GM10266 (cell line): ENCODE measurements at regions not wholly inside any gene's neighbourhood (a gene's known extent, or its start where the extent isn't known, plus 50 kb on each side); places are given as distances from the start of the nearest gene placed in this dataset.

Experiments used
- DNase-seq: peaks from one replicate; pipeline ENCODE4 v3.0.0; 2012; ENCODE audit errors: extremely low spot score
- CTCF ChIP-seq: IDR thresholded peaks from 2 replicates; pipeline ENCODE4 v1.5.1; 2012; ENCODE audit warnings: mild to moderate bottlenecking, low read depth; ENCODE audit not compliant: control insufficient read depth, insufficient read depth; ENCODE audit errors: missing control alignments

DNA sequence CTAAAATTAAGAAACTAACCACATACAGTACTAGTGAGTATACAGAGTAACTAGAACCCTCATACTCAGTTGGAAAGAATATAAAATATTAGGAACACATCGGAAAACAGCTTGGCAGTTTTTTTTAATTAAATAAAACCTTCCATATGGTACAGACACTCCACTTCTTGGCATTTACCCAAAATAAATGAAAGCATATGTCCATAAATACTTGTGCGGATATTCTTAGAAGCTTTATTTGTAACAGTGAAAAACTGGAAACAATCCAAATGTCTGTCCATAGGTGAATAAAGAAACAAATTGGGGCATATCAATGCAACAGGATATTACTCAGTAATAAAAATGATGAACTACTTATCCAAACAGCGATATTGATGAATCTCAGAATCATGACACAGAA, 410.0 kb downstream of the HTR7 start:
- TF ChIP-seq CTCF: no peak
- DNase-seq: no peak

GRCh38 chr10:90450797-90451196, 407.0 kb downstream of the HTR7 start:
- no peak for TF ChIP-seq CTCF
- DNase-seq: no peak

DNA sequence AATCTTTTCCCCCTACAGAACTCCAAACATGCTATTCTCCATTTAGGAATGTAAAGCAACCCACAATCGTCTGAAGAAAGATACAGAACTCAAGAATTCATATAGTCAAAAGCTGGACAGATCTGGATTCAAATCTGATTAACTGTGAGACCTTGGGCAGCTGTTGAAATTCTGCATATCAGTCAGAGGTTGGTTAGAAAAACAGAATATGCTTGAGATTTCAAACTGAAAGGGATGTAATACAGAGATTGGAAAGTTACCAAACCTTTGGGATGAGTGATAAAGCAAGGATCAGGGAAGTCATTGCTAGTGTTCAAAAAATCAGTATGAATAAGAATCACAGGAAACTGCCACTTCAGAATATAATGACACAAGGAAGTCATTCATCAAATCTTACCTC, 406.6 kb downstream of the HTR7 start:
- no peak for DNase-seq
- TF ChIP-seq CTCF: no peak

DNA sequence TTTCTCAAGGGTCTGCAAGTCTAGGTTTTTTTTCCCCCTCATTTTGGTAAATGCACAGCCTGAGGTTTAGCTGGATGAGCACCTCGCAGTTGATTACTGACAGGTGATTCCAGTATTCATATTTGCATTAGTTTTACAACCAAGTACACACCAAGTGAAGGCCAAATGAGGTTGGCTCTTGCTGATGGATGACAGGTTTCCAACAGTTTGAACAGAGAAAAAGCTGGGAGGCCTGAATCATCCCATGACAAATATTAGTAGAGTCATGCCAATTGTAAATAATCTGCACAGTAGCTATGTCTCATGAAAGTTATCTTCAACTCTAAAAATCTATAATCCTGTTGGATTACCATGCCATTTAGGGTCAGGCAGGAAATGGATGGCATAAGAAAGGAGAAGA, 399.8 kb downstream of the HTR7 start:
- TF ChIP-seq CTCF: no peak
- DNase-seq: no peak

GRCh38 chr10:90458571-90458970, 399.3 kb downstream of the HTR7 start:
- TF ChIP-seq CTCF: no peak
- DNase-seq: no peak

- DNase-seq: no peak
- no peak for TF ChIP-seq CTCF
Measured at GRCh38 chr10:90461437-90462155, 396.2 kb downstream of the HTR7 start.

GRCh38 chr10:90462749-90463470, 394.9 kb downstream of the HTR7 start:
- no peak for DNase-seq
- TF ChIP-seq CTCF: no peak
